NCI-H1694 (cell line): ENCODE measurements at regions not wholly inside any gene's neighbourhood (a gene's known extent, or its start where the extent isn't known, plus 50 kb on each side); places are given as distances from the start of the nearest gene placed in this dataset.

ENCODE experiments used
- DNase-seq: peaks from one replicate; lab custom pipeline; 2025; lab: John Stamatoyannopoulos, UW

DNA sequence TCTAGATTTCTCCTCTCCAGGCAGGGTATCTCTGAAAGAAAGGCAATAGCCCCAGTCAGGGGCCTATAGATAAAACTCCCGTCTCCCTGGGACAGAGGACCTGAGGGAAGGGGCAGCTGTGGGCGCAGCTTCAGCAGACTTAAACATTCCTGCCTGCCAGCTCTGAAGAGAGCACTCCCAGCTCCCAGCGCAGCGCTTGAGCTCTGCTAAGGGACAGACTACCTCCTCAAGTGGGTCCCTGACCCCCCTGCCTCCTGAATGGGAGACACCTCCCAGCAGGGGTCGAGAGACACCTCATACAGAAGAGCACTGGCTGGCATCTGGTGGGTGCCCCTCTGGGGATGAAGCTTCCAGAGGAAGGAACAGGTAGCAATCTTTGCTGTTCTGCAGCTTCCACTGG is 556.9 kb downstream of the EPM2A start:
- no peak for DNase-seq

DNA sequence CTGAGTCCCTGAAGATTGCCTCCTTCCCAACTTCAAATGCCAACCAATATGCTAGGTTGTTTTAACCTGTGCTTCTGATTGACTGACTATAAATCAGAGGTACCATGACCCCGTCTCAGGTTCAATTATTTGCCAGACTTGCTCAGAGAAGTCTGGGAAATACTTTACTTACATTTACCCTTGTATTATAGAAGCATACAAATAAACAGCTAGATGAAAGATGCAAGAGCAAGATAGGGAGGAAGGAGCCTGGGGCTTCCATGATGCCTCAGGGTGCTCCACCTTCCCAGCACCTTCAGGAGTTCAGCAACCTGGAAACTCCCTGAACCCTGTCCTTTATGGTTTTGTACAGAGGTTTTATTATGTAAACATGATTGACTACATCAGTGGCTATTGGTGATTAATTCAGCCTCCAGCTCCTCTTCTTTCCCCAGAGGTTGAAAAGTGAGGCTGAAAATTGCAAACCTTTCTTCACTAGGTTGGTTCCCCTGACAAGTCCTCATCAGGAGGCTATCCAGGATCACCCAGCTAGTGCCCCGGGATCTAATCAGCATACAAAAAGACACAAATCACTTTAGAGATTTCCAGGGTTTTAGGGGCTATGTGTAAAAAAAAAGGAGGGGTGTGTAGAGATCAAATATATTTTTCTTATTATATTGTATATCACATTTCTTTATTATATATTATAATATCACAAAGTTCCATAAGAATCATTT is 547.7 kb downstream of the EPM2A start:
- no peak for DNase-seq

DNA sequence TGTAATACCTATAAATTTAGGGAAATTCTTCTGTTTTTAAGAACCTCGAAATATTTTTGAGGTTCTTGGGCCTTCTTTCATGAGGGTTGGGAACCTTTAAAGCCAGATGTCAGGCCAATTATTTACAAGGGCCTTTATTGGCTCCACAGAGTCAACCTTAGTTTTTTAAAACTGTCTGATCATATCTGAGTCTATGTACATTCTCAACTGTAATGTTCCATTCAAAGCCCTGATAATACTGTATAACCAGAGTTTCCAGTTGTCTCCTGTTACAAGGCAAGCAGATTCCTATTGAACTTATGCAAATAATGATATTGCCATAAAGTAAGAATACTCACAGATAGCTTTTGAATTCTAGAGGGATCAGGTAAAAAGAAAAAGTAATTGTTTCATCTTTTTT is 545.5 kb downstream of the EPM2A start:
- no peak for DNase-seq

DNA sequence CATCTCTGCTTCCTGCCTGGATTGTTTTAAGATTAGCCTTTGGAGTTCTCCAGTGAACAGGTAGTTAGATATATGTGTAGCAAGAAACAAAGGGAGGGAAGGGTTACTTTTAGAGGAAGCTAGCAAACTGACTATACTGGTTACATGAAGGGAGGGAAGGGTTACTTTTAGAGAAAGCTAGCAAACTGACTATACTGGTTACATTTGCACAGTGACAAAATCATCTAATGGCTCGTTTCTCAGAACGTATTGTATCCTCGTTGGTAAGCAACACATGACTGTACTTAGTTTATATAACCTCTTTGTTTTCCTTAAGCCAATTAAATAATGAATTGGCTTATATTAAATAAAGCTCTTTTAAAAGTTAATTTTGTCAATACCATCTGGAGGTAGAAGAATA is 540.9 kb downstream of the EPM2A start:
- DNase-seq, result no peak

DNA sequence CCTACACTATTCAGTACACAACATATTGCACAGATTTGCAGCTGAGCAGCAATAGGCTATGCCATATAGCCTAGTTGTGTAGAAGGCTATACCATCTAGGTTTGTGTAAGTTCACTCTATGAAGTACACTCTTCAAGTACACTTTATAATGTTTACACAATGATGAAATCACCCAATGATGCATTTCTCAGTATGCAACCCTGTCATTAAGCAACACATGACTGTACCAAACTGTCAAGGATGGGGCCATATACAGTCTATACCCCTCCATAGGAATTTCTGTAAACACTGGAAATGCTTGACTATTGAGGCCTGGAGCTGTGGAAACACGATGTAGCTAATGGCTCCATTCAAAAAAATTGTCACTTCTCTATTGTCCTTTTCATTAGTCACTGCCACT is 535.4 kb downstream of the EPM2A start:
- no peak for DNase-seq

DNA sequence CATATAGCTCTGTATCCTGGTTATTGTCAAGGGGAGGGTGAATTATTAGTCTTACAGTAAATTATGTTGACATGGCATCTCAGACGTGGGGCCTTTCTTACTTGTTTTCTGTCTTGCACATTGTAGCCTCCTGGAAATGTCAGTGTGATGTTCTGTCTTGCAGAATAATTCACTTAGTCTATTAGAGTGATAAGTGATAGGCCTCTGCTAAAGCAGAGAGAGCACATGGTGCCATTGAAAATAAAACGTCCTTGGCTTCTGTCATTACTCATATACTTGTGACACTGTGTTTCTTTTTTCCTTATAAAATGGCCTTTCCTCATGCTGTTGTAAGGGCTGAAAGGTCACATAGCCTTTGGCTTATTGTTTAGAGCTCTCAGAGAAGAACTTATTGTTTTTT is 531.0 kb downstream of the EPM2A start:
- no peak for DNase-seq

DNA sequence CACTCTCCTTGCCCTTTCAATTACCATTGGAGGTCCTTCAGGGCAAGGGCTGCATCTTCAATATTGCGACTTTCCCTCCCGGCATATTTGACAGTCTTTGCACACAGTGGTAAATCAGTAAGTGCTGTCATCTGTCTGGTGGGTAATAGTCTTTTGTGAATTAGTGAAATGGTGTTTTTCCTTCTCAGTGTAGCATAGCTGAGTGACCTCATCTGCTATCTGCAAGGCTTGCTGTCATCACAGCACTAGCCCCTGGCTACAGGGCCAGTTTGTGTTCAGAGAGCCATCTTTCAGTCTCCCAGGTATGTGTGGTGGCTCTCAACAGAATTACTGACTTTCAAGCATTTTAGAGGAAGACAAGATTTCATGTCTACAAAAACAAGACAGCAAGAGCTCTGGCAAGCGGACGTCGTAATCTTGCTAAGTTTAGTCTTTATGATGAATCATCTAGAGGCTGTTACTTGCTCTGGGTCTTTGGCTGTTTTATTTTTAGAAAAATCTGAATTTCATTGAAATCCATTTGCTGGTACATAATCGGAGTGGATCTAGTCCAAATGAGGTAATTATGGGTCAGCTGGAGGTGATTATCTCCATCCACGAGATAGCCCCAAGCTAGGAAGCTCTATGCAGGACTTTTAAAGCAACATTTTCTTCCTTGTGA is 528.9 kb downstream of the EPM2A start:
- no peak for DNase-seq

DNA sequence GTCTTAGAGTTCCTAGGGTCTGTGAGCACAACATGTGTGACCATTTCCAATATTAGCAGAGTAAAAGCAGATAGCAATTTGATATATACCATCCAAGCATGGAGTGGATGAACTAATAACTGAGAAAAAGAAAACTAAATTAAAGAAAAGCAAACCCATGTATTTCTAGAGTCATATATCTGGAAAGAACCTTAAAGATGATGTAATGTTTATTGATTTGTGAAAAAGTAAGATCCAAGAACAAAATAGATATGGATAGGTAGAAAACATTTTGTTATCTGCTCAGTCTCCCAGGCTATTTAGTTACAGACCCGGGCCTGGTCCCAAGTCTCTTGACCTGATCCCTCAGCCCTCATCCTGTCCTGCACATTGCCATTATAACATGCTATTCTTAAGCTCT is 526.8 kb downstream of the EPM2A start:
- DNase-seq, result no peak

DNA sequence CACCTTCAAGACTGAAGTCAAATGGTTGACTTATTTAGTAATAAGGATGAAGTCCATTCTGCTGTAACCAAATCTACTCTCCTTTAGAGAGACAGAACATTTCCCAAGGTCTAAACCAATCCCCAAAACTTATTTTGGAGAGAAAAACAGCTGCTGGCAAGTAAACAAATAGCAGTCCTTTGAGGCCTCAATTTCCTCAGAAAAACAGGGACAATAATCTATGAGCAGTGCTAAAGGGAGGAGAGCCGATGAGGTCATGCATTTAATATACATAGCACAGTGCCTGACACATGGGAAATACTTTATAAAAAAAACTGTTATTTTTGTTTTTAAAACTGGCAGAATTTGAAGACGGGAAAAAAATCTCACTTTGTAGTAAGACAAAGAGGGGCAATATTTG is 526.0 kb downstream of the EPM2A start:
- no peak for DNase-seq

DNA sequence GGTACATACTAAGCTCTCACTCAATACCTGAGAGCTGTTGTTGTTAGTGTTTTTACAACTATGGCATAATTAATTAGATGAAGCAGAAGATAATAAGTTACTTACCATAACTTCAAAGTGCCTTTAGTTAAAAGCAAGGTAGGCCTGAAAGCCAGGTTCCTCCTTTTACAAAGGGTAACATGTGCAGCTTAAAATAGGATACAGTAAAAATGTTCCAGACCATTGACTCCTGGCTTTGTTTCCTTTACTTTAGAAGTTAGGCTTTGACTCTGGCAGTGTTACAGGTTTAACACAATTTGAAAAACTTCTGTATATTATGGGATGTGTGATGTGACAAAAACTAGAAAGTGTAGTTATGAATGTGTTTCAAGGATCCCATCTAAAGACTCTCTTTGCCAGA is 522.5 kb downstream of the EPM2A start:
- no peak for DNase-seq

DNA sequence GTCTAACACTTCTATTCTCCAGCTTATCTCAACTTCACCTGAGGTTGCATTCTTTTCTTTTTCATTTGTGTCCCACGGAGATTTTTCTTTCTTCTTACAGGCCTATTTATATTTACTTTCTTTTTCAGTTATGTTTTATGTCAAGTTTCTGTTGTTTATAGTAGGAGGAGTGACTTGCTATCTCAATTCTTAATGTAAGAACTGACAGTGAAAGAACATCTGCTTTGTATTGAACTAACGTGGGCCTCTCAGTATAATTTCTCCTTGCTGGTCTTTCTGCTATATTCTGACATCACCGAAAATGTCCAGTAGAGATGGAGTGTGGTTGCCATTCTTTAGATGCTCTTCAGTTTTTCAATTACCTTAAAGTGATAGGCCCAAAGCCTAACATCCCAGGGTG is 521.7 kb downstream of the EPM2A start:
- DNase-seq, result no peak

DNA sequence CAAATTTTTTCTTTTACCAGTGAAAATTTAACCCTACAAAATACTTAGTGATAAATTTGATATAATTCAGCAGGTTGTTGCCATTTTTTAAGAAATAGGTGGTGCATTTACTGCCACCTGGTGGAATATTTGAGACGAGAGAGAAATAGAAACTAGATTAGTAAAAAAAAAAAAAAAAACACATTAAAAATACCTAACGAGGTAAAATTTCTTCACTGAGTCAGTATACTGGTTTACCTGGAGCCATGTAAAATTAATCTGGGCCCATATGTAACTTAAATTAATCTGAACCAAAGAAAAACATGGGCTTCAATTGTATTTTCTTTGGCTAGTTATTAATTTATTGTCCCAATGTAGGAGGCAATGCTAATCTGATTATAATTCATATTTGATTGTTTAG is 520.8 kb downstream of the EPM2A start:
- DNase-seq, result no peak

DNA sequence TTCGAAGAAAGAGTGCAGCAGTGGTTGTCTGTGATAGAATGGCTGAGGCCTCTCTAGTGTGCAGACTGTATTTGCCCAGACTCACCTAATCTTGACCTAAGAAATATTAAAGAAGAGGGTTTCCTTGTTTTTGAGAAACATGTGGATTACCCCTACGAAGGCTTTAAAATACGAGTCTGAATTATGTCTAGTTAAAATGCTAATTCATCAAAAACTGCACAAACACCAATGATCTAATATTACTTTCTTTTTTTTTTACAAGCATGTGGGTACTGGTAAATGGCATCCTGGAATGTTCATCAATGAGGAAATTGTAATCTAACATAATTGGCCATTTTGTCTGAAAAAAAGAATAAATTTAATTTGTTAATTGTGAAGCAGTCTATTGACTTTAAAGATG is 510.9 kb downstream of the EPM2A start:
- DNase-seq, result no peak

DNA sequence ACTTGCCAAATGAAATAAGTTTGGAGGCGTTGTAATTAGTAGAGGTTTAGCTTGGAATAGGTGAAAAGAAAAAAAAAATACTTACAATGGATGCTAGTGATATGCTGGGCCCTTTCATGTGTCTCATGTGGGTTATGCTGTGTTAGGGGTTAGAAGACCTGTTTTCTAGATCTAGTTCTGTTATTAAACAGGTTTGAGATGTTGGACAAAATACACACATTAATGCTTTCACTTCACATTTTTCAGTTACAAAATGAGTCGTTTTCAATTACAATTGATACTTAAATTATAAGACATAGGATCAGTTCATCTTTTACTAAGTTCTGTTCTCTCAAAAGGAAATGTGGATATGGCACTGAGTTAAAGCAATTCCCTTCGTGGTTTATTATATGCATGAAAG is 509.8 kb downstream of the EPM2A start:
- DNase-seq, result no peak

DNA sequence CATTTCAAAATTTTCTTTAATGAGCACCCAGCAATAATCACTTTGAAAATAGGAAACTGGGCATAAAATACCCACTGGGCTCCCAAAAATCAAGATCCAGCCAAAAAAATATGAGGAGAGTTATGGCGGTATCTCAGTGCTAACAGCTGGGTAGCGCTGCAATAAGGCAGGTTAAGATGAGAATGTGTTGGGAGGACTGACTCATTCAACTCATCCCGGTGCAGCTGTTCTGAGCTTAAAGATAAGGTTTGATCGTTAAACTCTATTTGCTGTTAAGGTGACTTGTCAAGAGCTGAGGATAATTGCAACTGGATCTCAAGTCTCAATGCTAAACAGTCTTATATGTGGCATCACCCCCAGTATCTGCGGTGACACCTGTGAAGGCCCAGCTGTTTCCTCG is 507.7 kb downstream of the EPM2A start:
- no peak for DNase-seq

DNA sequence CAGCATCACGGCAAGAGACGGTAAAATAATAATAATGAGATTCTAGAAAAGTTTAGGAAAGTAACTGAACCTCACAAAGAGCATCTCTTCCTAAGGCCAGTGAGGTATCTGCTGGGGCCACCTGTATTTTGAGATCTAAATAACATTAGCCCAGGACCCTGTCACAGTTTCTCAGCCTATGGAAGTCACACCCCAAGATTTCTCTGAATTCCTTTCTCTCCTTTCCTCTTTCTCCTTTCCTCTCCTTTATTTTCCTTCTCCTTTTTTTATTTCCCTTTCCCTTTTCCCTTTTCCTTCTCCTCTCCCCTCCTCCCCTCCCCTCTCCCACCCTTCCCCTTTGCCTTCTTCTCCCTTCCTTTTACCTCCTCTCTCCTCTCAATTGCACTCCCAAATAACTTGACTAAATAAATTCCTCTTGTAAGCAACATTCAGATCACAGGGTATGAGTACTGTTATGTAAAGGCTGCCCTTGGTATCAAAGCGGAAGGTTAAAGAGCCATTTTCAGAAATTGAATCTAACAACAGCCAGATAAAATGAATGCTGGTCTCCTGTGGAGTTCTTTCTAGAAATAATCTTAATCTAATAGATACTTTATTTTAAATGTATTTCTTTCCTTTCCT is 506.2 kb downstream of the EPM2A start:
- no peak for DNase-seq

DNA sequence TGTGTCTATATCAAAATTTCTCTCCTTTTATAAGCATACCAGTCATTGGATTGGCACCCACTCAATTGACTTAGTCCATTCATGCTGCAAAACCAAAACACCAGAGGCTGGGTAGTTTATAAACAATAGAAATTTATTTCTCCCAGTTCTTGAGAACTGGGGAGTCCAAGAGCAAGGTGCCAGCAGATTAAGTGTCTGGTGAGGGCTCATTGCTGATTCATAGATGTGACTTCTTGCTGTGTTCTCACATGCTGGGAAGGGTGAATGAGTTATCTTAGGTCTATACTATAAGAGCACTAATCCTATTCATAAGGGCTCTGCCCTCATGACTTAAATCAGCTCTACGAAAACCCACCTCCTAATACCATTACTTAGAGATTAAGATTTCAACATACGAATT is 501.4 kb downstream of the EPM2A start:
- no peak for DNase-seq

DNA sequence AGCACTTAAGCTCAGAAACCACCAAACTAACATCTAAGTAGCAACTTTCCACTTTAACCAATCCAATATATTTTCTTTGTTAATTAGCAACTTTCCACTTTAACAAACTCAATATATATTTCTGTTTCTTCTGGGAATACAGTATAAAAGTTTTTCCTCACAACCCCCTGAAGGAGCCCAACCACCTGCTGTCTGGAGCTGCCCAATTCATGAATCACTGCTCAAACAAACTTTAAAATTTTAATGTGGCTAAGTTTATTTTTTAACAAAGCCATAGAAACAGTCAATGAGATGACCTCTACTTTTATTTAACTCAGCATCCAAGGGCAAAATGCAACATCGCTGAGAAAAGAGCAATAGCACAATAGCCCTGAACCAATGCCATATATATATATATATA is 500.1 kb downstream of the EPM2A start:
- DNase-seq, result no peak

DNA sequence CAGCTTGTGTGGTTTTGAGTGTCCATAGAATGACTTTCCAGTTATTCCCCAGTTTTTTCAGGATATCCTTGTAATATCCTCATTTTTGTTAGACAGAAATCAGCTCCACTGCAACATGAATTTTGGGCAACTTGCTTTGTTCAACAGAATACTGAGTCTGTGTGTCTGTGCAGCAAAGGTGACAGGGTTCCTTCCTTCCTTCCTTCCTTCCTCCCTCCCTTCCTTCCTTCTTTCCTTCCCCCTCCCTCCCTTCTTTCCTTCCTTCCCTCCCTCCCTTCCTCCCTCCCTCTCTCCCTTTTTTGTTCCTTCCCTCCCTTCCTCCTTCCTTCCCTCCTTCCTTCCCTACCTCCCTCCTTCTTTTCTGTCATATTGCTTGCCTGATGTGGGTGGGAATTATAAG is 496.5 kb downstream of the EPM2A start:
- DNase-seq, result no peak

DNA sequence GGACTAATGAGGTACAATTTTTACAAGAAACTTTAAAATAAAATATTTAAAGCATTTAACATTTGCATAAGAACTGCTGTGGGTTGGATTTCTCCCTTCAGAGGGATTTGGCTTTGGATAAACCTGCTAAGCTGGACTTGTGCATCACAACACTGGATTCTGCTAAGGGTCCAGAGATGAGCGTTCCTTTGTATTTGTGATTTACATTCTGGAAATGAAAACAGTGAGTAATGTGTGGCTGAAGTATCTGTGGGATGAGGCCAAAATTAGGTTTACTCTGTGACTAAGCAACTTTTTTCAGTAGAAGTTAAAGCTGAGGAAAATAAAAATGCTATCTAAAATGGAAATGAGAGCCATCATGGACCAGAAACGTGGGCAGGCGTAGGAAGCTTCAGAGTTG is 494.3 kb downstream of the EPM2A start:
- no peak for DNase-seq

DNA sequence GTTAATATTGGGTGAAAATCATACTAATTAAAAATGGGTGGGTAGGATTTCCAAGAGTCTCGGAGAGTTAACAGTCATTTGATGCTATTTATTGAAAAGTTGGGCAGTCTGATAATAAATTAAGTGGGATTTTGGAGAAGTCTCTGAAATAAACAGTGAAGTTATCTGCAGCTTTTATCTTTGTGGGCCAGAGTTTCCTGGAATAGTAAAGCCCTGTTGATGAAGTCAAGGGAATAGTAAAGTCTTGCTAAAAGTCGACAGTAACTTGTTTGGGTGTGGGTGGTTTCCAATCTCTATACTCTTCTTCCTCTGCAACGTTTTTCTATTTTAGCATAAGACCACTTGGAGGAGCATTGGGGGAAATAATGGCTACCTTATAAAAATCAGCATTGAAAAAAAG is 493.6 kb downstream of the EPM2A start:
- DNase-seq, result no peak

DNA sequence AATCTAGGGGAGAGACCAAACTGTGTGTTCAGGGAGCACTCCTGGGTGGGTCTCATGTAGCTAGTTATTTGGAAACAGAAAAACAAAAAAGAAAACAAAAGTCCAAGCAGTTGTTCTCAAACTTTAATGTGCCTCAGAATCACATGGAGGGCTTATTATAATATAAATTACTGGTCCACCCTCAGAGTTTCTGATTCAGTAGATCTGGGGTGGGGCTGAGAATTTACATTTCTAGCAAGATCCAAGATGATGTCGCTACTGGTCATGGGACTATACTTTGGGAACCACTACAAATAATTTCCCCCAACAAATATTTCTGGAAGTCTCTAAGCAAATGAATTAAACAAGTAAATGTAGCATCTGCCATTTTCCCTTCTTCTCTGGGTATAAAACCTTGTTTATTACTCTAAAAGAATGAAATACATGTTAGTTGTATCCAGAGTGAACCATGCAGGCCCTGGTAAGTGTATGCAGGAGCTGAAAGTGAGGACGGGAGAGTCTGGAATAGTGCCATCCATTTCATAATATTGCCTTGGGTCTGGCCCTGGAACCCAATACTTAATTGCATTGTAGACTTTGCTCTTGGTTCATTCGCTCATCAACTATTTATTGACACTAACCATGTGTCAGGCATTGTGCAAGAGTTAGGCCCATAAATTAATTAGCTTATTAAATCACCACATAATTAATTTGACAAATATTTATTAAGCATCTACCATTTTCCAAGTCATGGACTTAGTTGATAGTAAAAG is 490.8 kb downstream of the EPM2A start:
- DNase-seq, result no peak

DNA sequence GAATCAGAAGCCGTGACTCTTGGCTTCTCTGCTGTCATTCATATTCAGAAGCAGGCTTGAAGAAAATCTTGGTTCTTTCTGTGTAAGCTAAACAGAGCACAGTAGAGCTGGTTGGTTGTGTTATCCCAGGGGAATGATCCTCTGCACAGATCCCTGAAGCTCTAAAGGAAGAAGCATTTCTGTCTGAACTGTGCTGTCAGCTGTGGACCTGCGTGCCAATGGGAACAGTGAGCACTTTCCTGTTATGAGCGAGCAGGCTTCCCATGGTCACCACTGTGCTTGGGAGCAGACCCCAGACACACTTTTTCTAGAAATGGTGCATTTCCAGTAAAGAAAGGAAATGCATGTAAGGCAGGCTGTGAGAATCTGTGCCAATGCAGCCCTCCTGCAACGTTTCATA is 490.2 kb downstream of the EPM2A start:
- DNase-seq, result no peak
